Keratinocyte (primary cell): ENCODE measurements at regions not wholly inside any gene's neighbourhood (a gene's known extent, or its start where the extent isn't known, plus 50 kb on each side); places are given as distances from the start of the nearest gene placed in this dataset.

Experiments
- DNase-seq: peaks from one replicate; pipeline ENCODE4 v3.0.0-alpha.2; 2011; ENCODE audit warnings: low read depth, missing footprints, low spot score
- FAIRE-seq: peaks from 2 replicates; lab custom pipeline; 2011; peaks lifted over from hg19 to GRCh38; lab: Jason Lieb, UNC
- H2AFZ ChIP-seq: 2 replicates; pipeline ENCODE4 v1.6.0; 2012; ENCODE audit warnings: low read length, control low read depth, inconsistent platforms; ENCODE audit not compliant: control insufficient read depth
- H3K27ac ChIP-seq: 2 replicates; pipeline ENCODE4 v1.5.1; 2011; ENCODE audit warnings: low read length; ENCODE audit not compliant: control insufficient read depth, insufficient read depth
- H3K27me3 ChIP-seq: 3 replicates; pipeline ENCODE4 v1.6.0; 2011; ENCODE audit warnings: low read length; ENCODE audit not compliant: control insufficient read depth, insufficient read depth; ENCODE audit errors: extremely low read depth
- H3K36me3 ChIP-seq, 2 experiments: 2 replicates in 1 of 2; 3 replicates in 1 of 2; pipeline ENCODE4 v1.5.1; 2011; ENCODE audit warnings: low read length in 2 of 2, mild to moderate bottlenecking in 1 of 2; ENCODE audit not compliant: control insufficient read depth in 2 of 2, insufficient read depth in 2 of 2; ENCODE audit errors: extremely low read depth in 1 of 2
- H3K4me1 ChIP-seq: 3 replicates; pipeline ENCODE4 v1.5.1; 2011; ENCODE audit warnings: low read length; ENCODE audit not compliant: control insufficient read depth, insufficient read depth; ENCODE audit errors: extremely low read depth
- H3K4me2 ChIP-seq: 3 replicates; pipeline ENCODE4 v1.6.0; 2011; ENCODE audit warnings: low read depth, low read length; ENCODE audit not compliant: control insufficient read depth, insufficient read depth; ENCODE audit errors: extremely low read depth
- H3K4me3 ChIP-seq, 3 experiments: fragments of 200-600 bp in 1 of 3; sonication (generic) in 1 of 3; 2 replicates in 2 of 3; 3 replicates in 1 of 3; pipeline ENCODE4 v1.5.1; 2011 to 2016; ENCODE audit warnings: low read length in 3 of 3, mild to moderate bottlenecking in 3 of 3, control low read depth in 2 of 3, inconsistent platforms in 1 of 3, low read depth in 1 of 3, mixed read lengths in 1 of 3, mixed run types in 1 of 3, moderate library complexity in 1 of 3; ENCODE audit not compliant: control insufficient read depth in 2 of 3, insufficient read depth in 2 of 3; ENCODE audit errors: extremely low read depth in 1 of 3
- H3K79me2 ChIP-seq: 2 replicates; pipeline ENCODE4 v1.6.0; 2012; ENCODE audit warnings: low read length; ENCODE audit not compliant: control insufficient read depth, insufficient read depth
- H3K9ac ChIP-seq: 3 replicates; pipeline ENCODE4 v1.6.0; 2011; ENCODE audit warnings: low read length; ENCODE audit not compliant: control insufficient read depth, insufficient read depth; ENCODE audit errors: extremely low read depth
- H3K9me1 ChIP-seq: 3 replicates; pipeline ENCODE4 v1.6.0; 2011; ENCODE audit warnings: low read length; ENCODE audit not compliant: control insufficient read depth, insufficient read depth; ENCODE audit errors: extremely low read depth
- H3K9me3 ChIP-seq: 2 replicates; pipeline ENCODE4 v1.5.1; 2012; ENCODE audit warnings: low read depth, low read length; ENCODE audit not compliant: control insufficient read depth
- H4K20me1 ChIP-seq: 3 replicates; pipeline ENCODE4 v1.6.0; 2011; ENCODE audit warnings: low read length; ENCODE audit not compliant: control insufficient read depth, insufficient read depth; ENCODE audit errors: extremely low read depth
- CTCF ChIP-seq, 3 experiments: IDR thresholded peaks in 1 of 3; conservative IDR thresholded peaks in 1 of 3; optimal IDR thresholded peaks in 1 of 3; 2 replicates in 2 of 3; 3 replicates in 1 of 3; pipeline versions ENCODE3 to v1.5.1; 2011; ENCODE audit warnings: low read length in 3 of 3, mild to moderate bottlenecking in 3 of 3, moderate library complexity in 2 of 3, control low read depth in 1 of 3, inconsistent platforms in 1 of 3; ENCODE audit not compliant: insufficient read depth in 2 of 3; ENCODE audit errors: extremely low read depth in 1 of 3
- EZH2 ChIP-seq: IDR thresholded peaks from one replicate; pipeline ENCODE4 v1.6.1; 2012; ENCODE audit warnings: inconsistent platforms, mild to moderate bottlenecking, low read length, moderate library complexity
- dilution Hi-C: fragments of 300-500 bp; cut with MboI; formaldehyde crosslinking; loops from one replicate; pipeline ENCODE4 v1.7.0; 2020; ENCODE audit warnings: low sequenced_read_pairs; ENCODE audit not compliant: extremely low pct_ligation_motif_present

DNA sequence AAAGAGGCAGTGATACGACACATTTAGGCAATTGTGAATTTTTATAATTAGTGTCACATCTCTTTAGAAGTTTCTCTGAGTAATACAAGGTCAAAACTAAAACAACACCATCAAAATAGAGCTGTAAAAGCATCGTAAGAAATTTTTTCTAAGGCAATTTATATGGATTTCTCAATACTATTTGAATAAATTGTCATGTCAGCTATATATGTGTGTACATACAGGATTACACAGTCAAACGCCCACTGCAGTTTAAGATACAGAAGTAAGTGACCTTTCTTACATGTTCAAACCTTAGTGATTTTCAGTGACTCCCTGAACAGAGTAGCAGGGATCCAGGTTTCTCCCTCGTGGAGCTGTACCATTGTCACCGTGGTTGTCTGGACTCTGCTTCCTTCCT lies 129.1 kb upstream of the CBLN2 start:
- H3K4me3 ChIP-seq = no peak overlapping the region
- no peaks in the 10 kb centered on the region for H3K79me2 ChIP-seq
- no peak for DNase-seq
- H3K27ac ChIP-seq = no peak overlapping the region
- TF ChIP-seq CTCF (optimal IDR thresholded peaks at IDR 0.05 in 1 of 3, IDR thresholded peaks at IDR 0.05 in 1 of 3, conservative IDR thresholded peaks at IDR 0.05 in 1 of 3; ENCODE audit: extremely low read depth in 1 of 3, insufficient read depth in 2 of 3, low read length in 3 of 3) (no peak), EZH2 (no peak)
- no peaks in the 10 kb centered on the region for H3K27me3 ChIP-seq
- H3K9ac ChIP-seq = no peak overlapping the region
- no peaks in the 10 kb centered on the region for H4K20me1 ChIP-seq
- no peak for FAIRE-seq
- no peaks in the 10 kb centered on the region for H3K9me3 ChIP-seq
- H3K4me1 ChIP-seq = no peaks in the 10 kb centered on the region
- H3K36me3 ChIP-seq = no peaks in the 10 kb centered on the region
- no peak overlapping the region for H3K4me2 ChIP-seq
- H3K9me1 ChIP-seq = no peaks in the 10 kb centered on the region
- H2AFZ ChIP-seq = no peak overlapping the region
- dilution Hi-C loops = no loop called here

- no peak overlapping the region for H3K9ac ChIP-seq
- H3K4me2 ChIP-seq = no peak overlapping the region
- no peaks in the 10 kb centered on the region for H3K9me3 ChIP-seq
- H3K9me1 ChIP-seq = no peaks in the 10 kb centered on the region
- no peak for TF ChIP-seq EZH2
- peak in 2 of 3 experiments; percentile 47 to 58 for TF ChIP-seq CTCF (optimal IDR thresholded peaks at IDR 0.05 in 1 of 3, IDR thresholded peaks at IDR 0.05 in 1 of 3, conservative IDR thresholded peaks at IDR 0.05 in 1 of 3; ENCODE audit: extremely low read depth in 1 of 3, insufficient read depth in 2 of 3, low read length in 3 of 3)
- dilution Hi-C loops = no loop called here
- no peaks in the 10 kb centered on the region for H3K36me3 ChIP-seq
- no peak overlapping the region for H3K27ac ChIP-seq
- FAIRE-seq (no peak), DNase-seq (no peak)
- no peak overlapping the region for H2AFZ ChIP-seq
- H3K4me3 ChIP-seq = no peak overlapping the region
- no peaks in the 10 kb centered on the region for H3K27me3 ChIP-seq
- H3K4me1 ChIP-seq = no peaks in the 10 kb centered on the region
- no peaks in the 10 kb centered on the region for H3K79me2 ChIP-seq
- no peaks in the 10 kb centered on the region for H4K20me1 ChIP-seq
These were observed 128.4 kb upstream of the CBLN2 start for GRCh38 chr18:72672364-72673184.
